GM12878 (cell line): ENCODE measurements at regions not wholly inside any gene's neighbourhood (a gene's known extent, or its start where the extent isn't known, plus 50 kb on each side); places are given as distances from the start of the nearest gene placed in this dataset.

Experiments used
- ATAC-seq: fragments of 200-7000 bp; cut with Tn5 transposase; 3 replicates; pipeline ENCODE4 v1.9.1; 2020; ENCODE audit warnings: mild to moderate bottlenecking, moderate library complexity
- BruUV-seq: library from RNA; stranded (reverse); fragments of 400-500 nt; replicated peaks from 2 replicates; lab custom pipeline; 2021; lab: Mats Ljungman, UMichigan
- CTCF ChIA-PET: fragments of 300-600 bp; sonication (Branson Sonifier 250); formaldehyde crosslinking; extraction: SDS; loops from one replicate; lab custom pipeline; 2021; ENCODE audit warnings: inconsistent platforms; lab: Yijun Ruan, JAX
- POLR2A ChIA-PET: fragments of 350-600 bp; formaldehyde crosslinking; extraction: SDS; loops from one replicate; lab custom pipeline; 2021; ENCODE audit warnings: inconsistent platforms; lab: Charles Lee
- RAD21 ChIA-PET: fragments of 300-600 bp; sonication (Branson Sonifier 250); formaldehyde crosslinking; loops from one replicate; lab custom pipeline; 2023; ENCODE audit warnings: antibody characterized with exemption; ENCODE audit not compliant: unreplicated experiment; lab: Charles Lee
- SMC1A ChIA-PET: fragments of 300-600 bp; sonication (Branson Sonifier 250); formaldehyde crosslinking; loops from one replicate; lab custom pipeline; 2023; ENCODE audit not compliant: unreplicated experiment, uncharacterized antibody; lab: Charles Lee
- DNase-seq: peaks from one replicate; pipeline ENCODE4 v3.0.0-alpha.2; 2011; ENCODE audit warnings: low read depth, low spot score
- FAIRE-seq: peaks from 3 replicates; lab custom pipeline; 2011; peaks lifted over from hg19 to GRCh38; lab: Jason Lieb, UNC
- H2AFZ ChIP-seq: 2 replicates; pipeline ENCODE4 v1.6.0; 2011; ENCODE audit warnings: low read depth, low read length, control low read depth; ENCODE audit not compliant: control insufficient read depth
- H3K27ac ChIP-seq: 2 replicates; pipeline ENCODE4 v1.5.1; 2011; ENCODE audit warnings: control low read depth; ENCODE audit not compliant: control insufficient read depth, insufficient read depth
- H3K27me3 ChIP-seq, 2 experiments: replicated peaks in 1 of 2; 2 replicates each; pipeline versions ENCODE4 v1.6.0 to v1.6.1; 2011; ENCODE audit warnings: low read length in 1 of 2; ENCODE audit not compliant: control insufficient read depth in 2 of 2, insufficient read depth in 2 of 2
- H3K36me3 ChIP-seq, 2 experiments: 2 replicates each; pipeline ENCODE4 v1.5.1; 2011; ENCODE audit warnings: low read length in 1 of 2; ENCODE audit not compliant: control insufficient read depth in 2 of 2, insufficient read depth in 2 of 2
- H3K4me1 ChIP-seq: 2 replicates; pipeline ENCODE4 v1.6.1; 2011; ENCODE audit warnings: mild to moderate bottlenecking, low read length, moderate library complexity, mixed read lengths; ENCODE audit not compliant: control insufficient read depth, insufficient read depth
- H3K4me2 ChIP-seq: 2 replicates; pipeline ENCODE4 v1.6.0; 2011; ENCODE audit warnings: control low read depth; ENCODE audit not compliant: control insufficient read depth, insufficient read depth
- H3K4me3 ChIP-seq: fragments of 200-600 bp; sonication (generic); 2 replicates; pipeline ENCODE4 v1.5.1; 2016
- H3K79me2 ChIP-seq: 2 replicates; pipeline ENCODE4 v1.6.0; 2011; ENCODE audit warnings: low read length; ENCODE audit not compliant: control insufficient read depth, insufficient read depth
- H3K9ac ChIP-seq: 2 replicates; pipeline ENCODE4 v1.8.0; 2011; ENCODE audit warnings: low read length, control low read depth, mixed read lengths; ENCODE audit not compliant: control insufficient read depth, insufficient read depth
- H3K9me3 ChIP-seq: replicated peaks from 3 replicates; pipeline ENCODE4 v1.5.1; 2011; ENCODE audit warnings: mild to moderate bottlenecking, low read length; ENCODE audit not compliant: control insufficient read depth, insufficient read depth
- H4K20me1 ChIP-seq: 2 replicates; pipeline ENCODE4 v1.6.0; 2011; ENCODE audit not compliant: control insufficient read depth, insufficient read depth
- FOXK2 ChIP-seq: fragments of 450-650 bp; IDR thresholded peaks from 2 replicates; pipeline ENCODE4 v1.6.1; 2017; ENCODE audit warnings: mild to moderate bottlenecking, moderate library complexity
- HDAC6 ChIP-seq: fragments of 200-600 bp; sonication (generic); IDR thresholded peaks from one replicate; pipeline ENCODE4 v1.8.0; 2017; ENCODE audit warnings: antibody characterized with exemption; ENCODE audit not compliant: unreplicated experiment
- NFIC ChIP-seq: IDR thresholded peaks from 2 replicates; pipeline ENCODE4 v1.6.1; 2012; ENCODE audit warnings: low read depth, mild to moderate bottlenecking, inconsistent platforms, low read length, moderate library complexity
- RBBP5 ChIP-seq: fragments of 200-600 bp; sonication (generic); conservative IDR thresholded peaks from 2 replicates; pipeline ENCODE4 v1.6.1; 2016
- SREBF2 ChIP-seq: IDR thresholded peaks from 2 replicates; pipeline ENCODE4 v1.6.1; 2012; ENCODE audit warnings: mild to moderate bottlenecking, low read length
- USF1 ChIP-seq: IDR thresholded peaks from 2 replicates; pipeline ENCODE4 v1.6.1; 2011; ENCODE audit warnings: borderline replicate concordance, low read depth, mild to moderate bottlenecking, moderate library complexity, mixed read lengths, low read length; ENCODE audit not compliant: insufficient read depth; ENCODE audit errors: extremely low read length
- ZNF24 ChIP-seq: fragments of 450-650 bp; IDR thresholded peaks from 2 replicates; pipeline ENCODE4 v1.6.1; 2017; ENCODE audit warnings: antibody characterized with exemption, mild to moderate bottlenecking
- ZNF592 ChIP-seq: fragments of 450-650 bp; IDR thresholded peaks from 2 replicates; pipeline ENCODE4 v1.6.1; 2017; ENCODE audit warnings: mild to moderate bottlenecking, moderate library complexity
- ZNF687 ChIP-seq: fragments of 450-650 bp; IDR thresholded peaks from 2 replicates; pipeline ENCODE4 v1.6.1; 2017; ENCODE audit warnings: mild to moderate bottlenecking, moderate library complexity
- WGBS: methylation state at CpG from one replicate; pipeline ENCODE4 v1.1.6; 2016; ENCODE audit warnings: low lambda C conversion rate; ENCODE audit not compliant: insufficient replicate concordance, insufficient coverage; ENCODE audit errors: missing lambda C conversion rate; 5-methylcytosine and 5-hydroxymethylcytosine counted together
- in situ Hi-C: fragments of 300-500 bp; cut with MboI; formaldehyde crosslinking; loops from 9 replicates; pipeline ENCODE4 v1.14.3; 2018; ENCODE audit warnings: mixed read lengths
- intact Hi-C: fragments of 100-400 bp; cut with micrococcal nuclease; formaldehyde crosslinking; loops from one replicate; pipeline ENCODE4 v1.14.2; 2022; ENCODE audit not compliant: unreplicated experiment

- Histone ChIP-seq H3K36me3 (no peaks in the 10 kb centered on the region), H3K79me2 (no peaks in the 10 kb centered on the region), H3K4me2 (no peak overlapping the region), H4K20me1 (no peaks in the 10 kb centered on the region), H3K27ac (no peak overlapping the region), H3K9me3 (no peaks in the 10 kb centered on the region), H3K4me3 (no peak overlapping the region), H3K9ac (no peak overlapping the region), H3K27me3 (no peaks in the 10 kb centered on the region), H3K4me1 (no peaks in the 10 kb centered on the region), H2AFZ (no peak overlapping the region)
- CTCF ChIA-PET, result no interaction called here
- intact Hi-C loops, result no loop called here
- SMC1A ChIA-PET, result no interaction called here
- BruUV-seq, result no TSS peak
- TF ChIP-seq FOXK2 (no peak), NFIC (no peak), ZNF24 (no peak), RBBP5 (no peak), ZNF687 (no peak), USF1 (no peak), ZNF592 (no peak), HDAC6 (no peak), SREBF2 (no peak)
- POLR2A ChIA-PET, result no interaction called here
- ATAC-seq, result no peak
- DNase-seq, result no peak
- RAD21 ChIA-PET, result no interaction called here
- no peak for FAIRE-seq
- WGBS, result 47% methylated on average over 2 of the region's 2 CpGs
- in situ Hi-C loops, result no loop called here
These were observed 1900.8 kb downstream of the MRPL39 start for GRCh38 chr21:23706431-23706830.
